SK-N-SH treated with all-trans-retinoic acid at 6 μM for 48 hours (cell line): ENCODE measurements at regions not wholly inside any gene's neighbourhood (a gene's known extent, or its start where the extent isn't known, plus 50 kb on each side); places are given as distances from the start of the nearest gene placed in this dataset.

ENCODE experiments used
- CSDC2 ChIP-seq: fragments of 250-450 bp; sonication (Bioruptor Pico); IDR thresholded peaks from 2 replicates; pipeline ENCODE4 v1.5.0; 2020; ENCODE audit warnings: mild to moderate bottlenecking, moderate library complexity
- PATZ1 ChIP-seq: fragments of 250-450 bp; sonication (Bioruptor Pico); IDR thresholded peaks from 2 replicates; pipeline ENCODE4 v1.8.0; 2020; ENCODE audit warnings: mild to moderate bottlenecking, moderate library complexity, borderline replicate concordance
- ZFP30 ChIP-seq: fragments of 450-650 bp; formaldehyde crosslinking; IDR thresholded peaks from 2 replicates; pipeline ENCODE4 v1.5.0; 2022; ENCODE audit warnings: mild to moderate bottlenecking, moderate library complexity

GRCh38 chr9:119788921-119789320 is 419.7 kb upstream of the BRINP1 start:
- TF ChIP-seq PATZ1 (CRISPR knock-in tag) (no peak), ZFP30 (CRISPR knock-in tag) (no peak), CSDC2 (CRISPR knock-in tag) (no peak)
